GM21576 (cell line): ENCODE measurements at regions not wholly inside any gene's neighbourhood (a gene's known extent, or its start where the extent isn't known, plus 50 kb on each side); places are given as distances from the start of the nearest gene placed in this dataset.
"Not testable (repeated sequence)": the region's sequence is repeated elsewhere in the genome, so short reads cannot be mapped to it uniquely, and the experiment has no call there.

ENCODE experiments used
- ATAC-seq: cut with Tn5 transposase; IDR thresholded peaks from one replicate; pipeline ENCODE4 v1.9.1; 2021; ENCODE audit warnings: mild to moderate bottlenecking, moderate library complexity; ENCODE audit not compliant: unreplicated experiment

- no peak for ATAC-seq
Measured at GRCh38 chr9:19903076-19903475, 114.2 kb upstream of the SLC24A2 start.

- no peak for ATAC-seq
Measured at GRCh38 chr9:19901586-19901985, 112.7 kb upstream of the SLC24A2 start.

GRCh38 chr9:19896161-19896560, 107.3 kb upstream of the SLC24A2 start:
- ATAC-seq: no peak

- ATAC-seq: not testable (repeated sequence)
Measured at GRCh38 chr9:19895578-19895977, 106.7 kb upstream of the SLC24A2 start.

- no peak for ATAC-seq
Measured at GRCh38 chr9:19895006-19895405, 106.2 kb upstream of the SLC24A2 start.

GRCh38 chr9:19885608-19886007, 96.8 kb upstream of the SLC24A2 start:
- no peak for ATAC-seq

- ATAC-seq: no peak
Measured at GRCh38 chr9:19879062-19879461, 90.2 kb upstream of the SLC24A2 start.

- no peak for ATAC-seq
Measured at GRCh38 chr9:19876569-19877316, 87.9 kb upstream of the SLC24A2 start.

- ATAC-seq: no peak
Measured at GRCh38 chr9:19875291-19875920, 86.6 kb upstream of the SLC24A2 start.

GRCh38 chr9:19873188-19873587, 84.4 kb upstream of the SLC24A2 start:
- not testable (repeated sequence) for ATAC-seq

GRCh38 chr9:19870988-19871387, 82.2 kb upstream of the SLC24A2 start:
- ATAC-seq: no peak

- ATAC-seq: no peak
Measured at GRCh38 chr9:19840953-19841352, 52.1 kb upstream of the SLC24A2 start.
